Cardiac muscle cell (in vitro differentiated cells and primary cell): ENCODE measurements at regions not wholly inside any gene's neighbourhood (a gene's known extent, or its start where the extent isn't known, plus 50 kb on each side); places are given as distances from the start of the nearest gene placed in this dataset.
"Not testable (repeated sequence)": the region's sequence is repeated elsewhere in the genome, so short reads cannot be mapped to it uniquely, and the experiment has no call there.

Experiments used
- DNase-seq, 2 donors: peaks; one replicate each; pipeline versions ENCODE4 v3.0.0 to v3.0.0-alpha.2; 2010 to 2017; ENCODE audit warnings: low read depth in 1 of 2, low spot score in 1 of 2
- H3K27ac ChIP-seq: fragments of 200-600 bp; sonication (generic); 2 replicates; pipeline ENCODE4 v1.5.1; 2016
- H3K27me3 ChIP-seq: fragments of 200-600 bp; sonication (generic); 2 replicates; pipeline ENCODE4 v1.6.0; 2016; ENCODE audit warnings: control low read depth
- H3K36me3 ChIP-seq: fragments of 200-600 bp; sonication (generic); 2 replicates; pipeline ENCODE4 v1.5.1; 2016; ENCODE audit warnings: control low read depth
- H3K4me1 ChIP-seq: fragments of 200-600 bp; sonication (generic); 2 replicates; pipeline ENCODE4 v1.8.1; 2017; ENCODE audit warnings: low read depth, mild to moderate bottlenecking, mixed run types
- H3K4me3 ChIP-seq: fragments of 200-600 bp; sonication (generic); 2 replicates; pipeline ENCODE4 v1.5.1; 2016; ENCODE audit warnings: mild to moderate bottlenecking
- H3K9me3 ChIP-seq: fragments of 200-600 bp; sonication (generic); 2 replicates; pipeline ENCODE4 v1.5.1; 2017; ENCODE audit warnings: low read depth, mild to moderate bottlenecking, control low read depth
- TF ChIP-seq, protein P1 (sequence below): IDR thresholded peaks from 2 replicates; pipeline ENCODE4 v1.5.1; 2012; ENCODE audit warnings: low read depth, mild to moderate bottlenecking, low read length

DNA sequence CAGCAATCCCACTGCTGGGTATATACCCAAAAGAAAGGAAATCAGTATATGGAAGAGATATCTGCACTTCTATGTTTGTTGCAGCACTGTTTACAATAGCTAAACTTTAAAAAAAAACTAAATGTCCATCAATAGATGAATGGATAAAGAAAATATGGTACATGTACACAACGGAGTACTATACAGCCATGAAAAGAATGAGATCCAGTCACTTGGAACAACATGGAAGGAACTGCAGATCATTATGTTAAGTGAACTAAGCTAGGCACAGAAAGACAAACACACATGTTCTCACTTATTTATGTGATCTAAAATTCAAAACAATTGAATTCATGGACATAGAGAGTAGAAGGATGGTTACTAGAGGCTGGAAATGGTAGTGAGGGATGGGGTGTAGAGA lies 400.7 kb downstream of the ZNF674 start:
- Histone ChIP-seq H3K27me3 (no peaks in the 10 kb centered on the region), H3K9me3 (no peaks in the 10 kb centered on the region), H3K27ac (no peak overlapping the region), H3K4me3 (no peak overlapping the region), H3K4me1 (no peaks in the 10 kb centered on the region), H3K36me3 (no peaks in the 10 kb centered on the region)
- TF ChIP-seq, protein P1, sequence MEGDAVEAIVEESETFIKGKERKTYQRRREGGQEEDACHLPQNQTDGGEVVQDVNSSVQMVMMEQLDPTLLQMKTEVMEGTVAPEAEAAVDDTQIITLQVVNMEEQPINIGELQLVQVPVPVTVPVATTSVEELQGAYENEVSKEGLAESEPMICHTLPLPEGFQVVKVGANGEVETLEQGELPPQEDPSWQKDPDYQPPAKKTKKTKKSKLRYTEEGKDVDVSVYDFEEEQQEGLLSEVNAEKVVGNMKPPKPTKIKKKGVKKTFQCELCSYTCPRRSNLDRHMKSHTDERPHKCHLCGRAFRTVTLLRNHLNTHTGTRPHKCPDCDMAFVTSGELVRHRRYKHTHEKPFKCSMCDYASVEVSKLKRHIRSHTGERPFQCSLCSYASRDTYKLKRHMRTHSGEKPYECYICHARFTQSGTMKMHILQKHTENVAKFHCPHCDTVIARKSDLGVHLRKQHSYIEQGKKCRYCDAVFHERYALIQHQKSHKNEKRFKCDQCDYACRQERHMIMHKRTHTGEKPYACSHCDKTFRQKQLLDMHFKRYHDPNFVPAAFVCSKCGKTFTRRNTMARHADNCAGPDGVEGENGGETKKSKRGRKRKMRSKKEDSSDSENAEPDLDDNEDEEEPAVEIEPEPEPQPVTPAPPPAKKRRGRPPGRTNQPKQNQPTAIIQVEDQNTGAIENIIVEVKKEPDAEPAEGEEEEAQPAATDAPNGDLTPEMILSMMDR: no peak
- DNase-seq: no peak

DNA sequence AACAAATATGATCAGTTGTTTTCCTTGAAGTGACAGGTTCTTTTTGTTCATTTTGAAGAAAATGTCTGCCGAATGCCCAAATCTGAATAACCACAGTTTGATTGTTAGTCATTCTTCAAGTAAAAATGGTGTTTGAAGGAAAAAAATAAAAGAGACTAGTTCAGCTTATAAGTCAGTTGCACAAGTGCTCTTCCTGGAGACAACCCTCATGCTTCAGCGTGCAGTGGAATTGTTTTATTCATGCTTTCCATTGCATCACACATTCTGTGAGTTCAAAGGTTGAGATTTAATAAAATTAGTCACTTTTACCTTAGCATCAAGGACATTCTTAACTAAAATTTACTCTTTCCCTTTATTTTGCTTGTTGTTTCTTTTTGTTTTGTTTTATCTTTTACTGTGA lies 404.9 kb downstream of the ZNF674 start:
- Histone ChIP-seq H3K4me3 (no peak overlapping the region), H3K27me3 (no peaks in the 10 kb centered on the region), H3K9me3 (no peaks in the 10 kb centered on the region), H3K27ac (no peak overlapping the region), H3K36me3 (no peaks in the 10 kb centered on the region), H3K4me1 (no peaks in the 10 kb centered on the region)
- DNase-seq: peak in 1 of 2 donors; percentile 34
- TF ChIP-seq, protein P1: no peak

DNA sequence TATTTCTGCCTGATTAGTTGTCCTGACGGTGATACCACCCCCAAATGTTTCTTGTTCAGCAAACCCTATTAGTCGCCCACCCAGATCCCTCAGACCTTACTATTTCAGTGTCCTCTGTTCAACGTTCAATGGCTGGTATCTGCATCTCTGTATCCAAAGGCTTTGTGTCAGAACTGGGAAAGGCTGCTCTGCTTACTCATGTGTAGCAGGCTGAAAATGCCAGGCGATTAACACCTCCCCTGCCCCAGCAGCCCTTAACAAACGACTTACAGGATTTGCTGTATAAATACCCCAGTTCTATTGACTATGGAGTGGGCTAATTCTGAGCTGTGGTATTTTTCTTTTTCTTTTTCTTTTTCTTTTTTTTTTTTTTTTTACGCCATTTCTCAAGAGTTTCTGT lies 415.0 kb downstream of the ZNF674 start:
- TF ChIP-seq, protein P1: no peak
- H3K36me3 ChIP-seq: no peaks in the 10 kb centered on the region
- peak in 1 of 2 donors; percentile 3 for DNase-seq
- H3K4me1 ChIP-seq: no peaks in the 10 kb centered on the region
- no peaks in the 10 kb centered on the region for H3K9me3 ChIP-seq
- no peak overlapping the region for H3K27ac ChIP-seq
- no peaks in the 10 kb centered on the region for H3K27me3 ChIP-seq
- no peak overlapping the region for H3K4me3 ChIP-seq

DNA sequence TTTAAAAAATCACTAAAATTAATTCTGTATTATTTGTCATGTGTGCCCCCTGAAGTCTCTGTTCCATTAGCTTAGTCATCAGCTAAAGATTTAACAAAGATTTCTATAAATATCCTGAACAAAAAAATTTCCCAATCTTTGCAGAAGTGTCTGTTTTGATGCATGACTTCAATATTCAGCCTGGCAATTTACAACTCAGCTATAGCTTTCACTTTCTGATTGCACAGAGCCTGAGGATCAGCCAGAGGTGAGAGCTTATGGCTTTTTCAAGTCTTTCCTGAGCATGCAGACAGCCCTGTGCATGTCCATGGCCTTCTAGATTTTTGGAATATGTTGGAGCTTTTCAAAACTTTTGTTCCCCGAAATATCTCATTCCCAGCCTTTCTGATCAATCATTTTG lies 420.1 kb downstream of the ZNF674 start:
- DNase-seq: peak in 1 of 2 donors; percentile 3
- Histone ChIP-seq H3K27me3 (no peaks in the 10 kb centered on the region), H3K36me3 (no peaks in the 10 kb centered on the region), H3K4me1 (no peaks in the 10 kb centered on the region), H3K9me3 (no peaks in the 10 kb centered on the region), H3K27ac (no peak overlapping the region), H3K4me3 (no peak overlapping the region)
- TF ChIP-seq, protein P1: no peak

DNA sequence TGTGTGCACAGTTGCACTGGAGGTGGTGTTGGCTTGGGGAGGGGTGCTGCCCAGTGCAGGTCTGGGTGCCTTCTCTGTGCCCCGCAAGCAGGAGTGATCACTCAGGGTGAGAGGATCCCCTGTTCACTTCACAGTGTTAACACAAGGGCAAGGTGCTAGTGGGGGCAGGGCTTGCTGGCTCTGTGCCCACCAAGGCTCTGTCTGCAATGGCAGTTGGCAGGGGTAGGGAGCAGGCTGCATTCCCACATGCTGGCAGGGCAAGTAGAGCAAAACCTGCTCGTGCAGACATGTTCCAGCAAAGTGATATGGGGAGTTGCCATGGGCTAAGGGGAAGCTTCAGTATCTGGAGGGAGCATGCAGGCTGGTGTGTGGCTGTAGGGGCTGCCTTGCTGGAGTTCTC lies 428.0 kb downstream of the ZNF674 start:
- no peak for DNase-seq
- TF ChIP-seq, protein P1: no peak
- H3K4me3 ChIP-seq: no peak overlapping the region
- no peaks in the 10 kb centered on the region for H3K9me3 ChIP-seq
- H3K27ac ChIP-seq: no peak overlapping the region
- H3K27me3 ChIP-seq: no peaks in the 10 kb centered on the region
- H3K36me3 ChIP-seq: no peaks in the 10 kb centered on the region
- no peaks in the 10 kb centered on the region for H3K4me1 ChIP-seq

DNA sequence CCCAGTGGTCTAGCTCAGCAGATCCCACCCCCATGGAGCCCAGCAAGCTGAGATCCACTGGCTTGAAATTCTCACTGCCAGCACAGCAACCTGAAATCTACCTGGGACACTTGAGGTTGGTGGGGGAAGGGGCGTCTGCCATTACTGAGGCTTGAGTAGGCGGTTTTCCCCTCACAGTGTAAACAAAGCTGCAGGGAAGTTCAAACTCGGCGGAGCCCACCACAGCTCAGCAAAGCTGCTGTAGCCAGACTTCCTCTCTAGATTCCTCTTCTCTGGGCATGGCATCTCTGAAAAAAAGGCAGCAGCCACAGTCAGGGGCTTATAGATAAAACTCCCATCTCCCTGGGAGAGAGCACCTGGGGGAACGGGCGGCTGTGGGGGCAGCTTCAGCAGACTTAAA lies 457.9 kb downstream of the ZNF674 start:
- not testable (repeated sequence) for H3K27ac ChIP-seq, DNase-seq, H3K4me3 ChIP-seq, H3K9me3 ChIP-seq, H3K27me3 ChIP-seq, H3K36me3 ChIP-seq, H3K4me1 ChIP-seq

DNA sequence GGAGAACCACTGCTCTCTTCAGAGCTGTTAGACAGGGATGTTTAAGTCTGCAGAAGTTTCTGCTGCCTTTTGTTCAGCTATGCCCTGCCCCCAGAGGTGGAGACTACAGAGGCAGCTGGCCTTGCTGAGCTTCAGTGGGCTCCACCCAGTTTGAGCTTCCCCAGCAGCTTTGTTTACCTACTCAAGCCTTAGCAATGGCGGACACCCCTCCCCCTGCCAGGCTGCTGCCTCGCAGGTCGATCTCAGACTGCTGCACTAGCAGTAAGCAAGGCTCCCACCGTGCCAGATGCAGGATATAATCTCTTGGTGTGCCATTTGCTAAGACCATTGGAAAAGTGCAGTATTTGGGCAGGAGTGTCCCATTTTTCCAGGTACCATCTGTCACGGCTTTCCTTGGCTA lies 465.1 kb downstream of the ZNF674 start:
- not testable (repeated sequence) for DNase-seq, H3K27me3 ChIP-seq, H3K9me3 ChIP-seq, H3K36me3 ChIP-seq, H3K4me3 ChIP-seq, H3K27ac ChIP-seq, H3K4me1 ChIP-seq
